ENCODE measurements at regions not wholly inside any gene's neighbourhood (a gene's known extent, or its start where the extent isn't known, plus 50 kb on each side); places are given as distances from the start of the nearest gene placed in this dataset.
A peak's percentile ranks its signal among the peaks of the same experiment; 100 is the strongest.

DNA sequence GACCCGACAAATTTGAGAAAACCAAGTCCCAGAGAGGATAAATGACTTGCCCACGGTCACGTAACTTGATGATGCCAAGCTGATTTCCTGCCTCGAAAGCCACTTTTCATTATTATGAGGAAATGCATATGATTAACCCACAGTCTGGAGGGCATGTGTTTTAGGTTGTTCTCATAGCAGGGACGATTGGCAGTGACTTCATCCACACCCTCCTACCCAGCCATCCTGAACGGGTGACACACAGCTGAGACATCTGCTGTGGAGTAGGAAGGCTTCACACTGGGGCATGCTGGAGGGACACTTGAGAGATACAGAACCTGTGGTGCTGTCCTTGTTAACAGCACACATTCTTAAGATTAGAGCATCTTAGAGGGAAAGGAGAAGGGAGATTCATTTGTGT is 65.4 kb upstream of the WDFY2 start:
- TF ChIP-seq CTCF (IDR thresholded peaks at IDR 0.05): no peak
- ATAC-seq (ENCODE audit: low FRiP score) (no peak), DNase-seq (ENCODE audit: low spot score) (no peak)

GRCh38 chr13:51519771-51520216 is 64.5 kb upstream of the WDFY2 start:
- no peak for TF ChIP-seq CTCF (IDR thresholded peaks at IDR 0.05)
- DNase-seq (ENCODE audit: low spot score) (no peak), ATAC-seq (ENCODE audit: low FRiP score) (no peak)

GRCh38 chr13:51520524-51520923 is 63.7 kb upstream of the WDFY2 start:
- DNase-seq (ENCODE audit: low spot score) (no peak), ATAC-seq (ENCODE audit: low FRiP score) (no peak)

DNA sequence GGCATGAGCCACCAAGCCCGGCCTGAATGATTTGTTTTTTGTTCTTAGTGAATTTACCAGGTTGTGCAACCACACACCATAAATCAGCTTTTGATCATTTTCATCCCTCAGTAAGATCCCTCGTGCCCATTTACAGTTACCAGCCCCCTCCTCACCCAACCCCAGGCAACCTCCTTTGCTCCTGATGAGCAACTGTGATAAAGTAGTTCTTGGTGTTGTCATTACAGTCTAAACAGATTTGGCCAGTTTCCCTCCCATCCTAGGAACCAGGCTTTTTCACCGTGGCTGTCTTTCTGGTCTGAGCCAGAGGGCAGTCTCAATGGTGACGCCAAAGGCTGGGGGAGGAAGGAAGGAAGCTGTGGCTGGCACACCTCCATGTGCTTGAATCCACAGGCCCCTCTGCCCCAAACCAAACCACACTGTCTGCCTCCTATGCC is 61.2 kb upstream of the WDFY2 start:
- DNase-seq (ENCODE audit: low spot score) (no peak), ATAC-seq (ENCODE audit: low FRiP score) (peak; percentile 79)
- TF ChIP-seq CTCF (IDR thresholded peaks at IDR 0.05): no peak

More at GRCh38 chr13:51520524-51520923, 63.7 kb upstream of the WDFY2 start:
- TF ChIP-seq CTCF (IDR thresholded peaks at IDR 0.05): no peak

GRCh38 chr13:51524312-51524711 is 60.0 kb upstream of the WDFY2 start:
- no peak for ATAC-seq (ENCODE audit: low FRiP score)
- no peak for TF ChIP-seq CTCF (IDR thresholded peaks at IDR 0.05)
- DNase-seq (ENCODE audit: low spot score): no peak

DNA sequence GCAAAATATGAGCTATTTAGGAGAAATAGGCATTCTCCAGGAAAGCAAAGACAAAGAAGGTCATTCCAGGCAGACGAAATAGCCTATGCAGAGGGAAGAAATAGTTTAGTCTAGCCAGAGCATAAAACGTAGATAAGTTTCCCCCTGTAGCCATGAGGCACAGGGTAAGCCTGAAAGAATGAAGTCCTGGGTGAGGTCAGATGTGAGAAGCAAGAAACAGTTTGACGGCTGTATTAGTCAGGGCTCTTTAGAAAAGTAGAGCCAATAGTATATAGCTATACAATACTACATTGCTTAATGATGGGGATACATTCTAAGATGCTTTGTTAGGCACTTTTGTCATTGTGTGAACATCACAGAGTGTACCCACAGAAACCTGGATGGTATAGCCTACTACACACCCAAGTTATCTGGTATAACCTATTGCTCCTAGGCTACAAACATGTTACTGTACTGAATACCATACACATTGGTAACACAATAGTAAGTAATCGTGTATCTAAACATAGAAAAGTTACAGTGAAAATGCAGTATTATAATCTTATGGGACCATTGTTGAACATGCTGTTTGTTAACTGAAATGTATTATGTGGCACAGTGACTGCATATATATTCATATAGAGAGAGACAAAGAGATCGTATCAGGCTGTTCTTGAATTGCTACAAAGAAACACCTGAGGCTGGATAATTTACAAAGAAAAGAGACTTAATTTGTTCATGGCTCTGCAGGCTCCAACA is 59.3 kb upstream of the WDFY2 start:
- ATAC-seq (ENCODE audit: low FRiP score) (no peak), DNase-seq (ENCODE audit: low spot score) (no peak)
- no peak for TF ChIP-seq CTCF (IDR thresholded peaks at IDR 0.05)

DNA sequence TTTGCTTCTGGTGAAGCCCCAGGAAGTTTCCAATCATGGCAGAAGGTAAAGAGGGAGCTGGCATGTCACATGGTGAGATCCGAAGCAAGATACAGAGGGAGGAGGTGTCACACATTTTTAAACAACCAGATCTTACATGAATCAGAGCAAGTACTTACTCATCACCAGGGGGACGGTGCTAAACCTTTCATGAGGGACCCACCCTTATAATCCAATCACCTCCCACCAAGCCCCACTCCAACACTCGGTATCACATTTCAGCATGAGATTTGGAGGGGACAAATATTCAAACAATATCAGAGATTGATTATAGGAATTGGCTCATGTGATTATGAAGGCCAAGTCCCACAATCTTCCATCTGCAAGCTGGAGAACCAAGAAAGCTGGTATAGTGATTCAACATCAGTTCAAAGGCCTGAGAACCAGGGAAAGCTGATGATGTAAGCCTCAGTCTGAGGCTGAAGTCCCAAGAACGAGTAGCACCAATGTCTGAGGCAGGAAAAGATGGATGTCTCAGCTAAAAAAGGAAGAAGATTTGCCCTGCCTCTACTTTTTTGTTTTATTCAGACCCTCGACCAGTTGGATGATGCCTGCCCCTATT is 58.6 kb upstream of the WDFY2 start:
- DNase-seq (ENCODE audit: low spot score) (no peak), ATAC-seq (ENCODE audit: low FRiP score) (no peak)
- no peak for TF ChIP-seq CTCF (IDR thresholded peaks at IDR 0.05)

All from omental fat pad (tissue), 3 donors.